DOHH2 (cell line): ENCODE measurements at regions not wholly inside any gene's neighbourhood (a gene's known extent, or its start where the extent isn't known, plus 50 kb on each side); places are given as distances from the start of the nearest gene placed in this dataset.

Experiments
- H3F3A ChIP-seq: fragments of 200-600 bp; sonication (generic), shearing (Covaris generic); 2 replicates; pipeline ENCODE4 v1.6.0; 2016; ENCODE audit warnings: antibody characterized with exemption, mild to moderate bottlenecking; ENCODE audit not compliant: control insufficient read depth, insufficient read depth
- H3K27ac ChIP-seq: fragments of 200-600 bp; sonication (generic); 2 replicates; pipeline ENCODE4 v1.5.1; 2014; ENCODE audit warnings: low read depth, mild to moderate bottlenecking, low read length, moderate library complexity
- H3K27me3 ChIP-seq: fragments of 200-600 bp; sonication (generic); 2 replicates; pipeline ENCODE4 v1.6.1; 2014; ENCODE audit warnings: mild to moderate bottlenecking, low read length, mixed read lengths; ENCODE audit not compliant: control insufficient read depth
- H3K36me3 ChIP-seq: fragments of 200-600 bp; sonication (generic); 2 replicates; pipeline ENCODE4 v1.6.1; 2014; ENCODE audit warnings: mild to moderate bottlenecking, low read length, moderate library complexity, mixed read lengths; ENCODE audit not compliant: control insufficient read depth
- H3K4me1 ChIP-seq: fragments of 200-600 bp; sonication (generic); 2 replicates; pipeline ENCODE4 v1.6.1; 2014; ENCODE audit warnings: mild to moderate bottlenecking, low read length, mixed read lengths; ENCODE audit not compliant: control insufficient read depth
- H3K4me2 ChIP-seq: fragments of 200-600 bp; sonication (generic); 2 replicates; pipeline ENCODE4 v1.6.0; 2014; ENCODE audit warnings: mild to moderate bottlenecking, low read length, moderate library complexity
- H3K4me3 ChIP-seq: fragments of 200-600 bp; sonication (generic); 2 replicates; pipeline ENCODE4 v1.5.1; 2014; ENCODE audit warnings: mild to moderate bottlenecking, low read length, mixed read lengths
- H3K79me2 ChIP-seq: fragments of 200-600 bp; sonication (generic); 2 replicates; pipeline ENCODE4 v1.6.1; 2014; ENCODE audit warnings: mild to moderate bottlenecking, low read length, mixed read lengths; ENCODE audit not compliant: control insufficient read depth
- H3K9me2 ChIP-seq: fragments of 200-600 bp; sonication (generic); replicated peaks from 2 replicates; pipeline ENCODE4 v1.6.1; 2014; ENCODE audit warnings: mild to moderate bottlenecking, low read length, mixed read lengths; ENCODE audit not compliant: control insufficient read depth
- H3K9me3 ChIP-seq: fragments of 200-600 bp; sonication (generic); 2 replicates; pipeline ENCODE4 v1.6.1; 2014; ENCODE audit warnings: antibody characterized with exemption, low read length, mixed read lengths; ENCODE audit not compliant: control insufficient read depth, insufficient read depth
- H4K20me1 ChIP-seq: fragments of 200-600 bp; sonication (generic); 2 replicates; pipeline ENCODE4 v1.6.0; 2014; ENCODE audit warnings: low read depth, mild to moderate bottlenecking, antibody characterized with exemption, low read length, moderate library complexity; ENCODE audit not compliant: control insufficient read depth, insufficient read depth
- CTCF ChIP-seq: fragments of 200-600 bp; sonication (generic); IDR thresholded peaks from one replicate; pipeline ENCODE4 v1.5.1; 2014; ENCODE audit warnings: antibody characterized with exemption, mild to moderate bottlenecking, low read depth, low read length; ENCODE audit not compliant: poor library complexity, severe bottlenecking
- EZH2phosphoT487 ChIP-seq: fragments of 200-600 bp; sonication (generic); IDR thresholded peaks from 2 replicates; pipeline ENCODE4 v1.6.1; 2017; ENCODE audit warnings: borderline replicate concordance, mild to moderate bottlenecking, antibody characterized with exemption, low read length, moderate library complexity, mixed read lengths

DNA sequence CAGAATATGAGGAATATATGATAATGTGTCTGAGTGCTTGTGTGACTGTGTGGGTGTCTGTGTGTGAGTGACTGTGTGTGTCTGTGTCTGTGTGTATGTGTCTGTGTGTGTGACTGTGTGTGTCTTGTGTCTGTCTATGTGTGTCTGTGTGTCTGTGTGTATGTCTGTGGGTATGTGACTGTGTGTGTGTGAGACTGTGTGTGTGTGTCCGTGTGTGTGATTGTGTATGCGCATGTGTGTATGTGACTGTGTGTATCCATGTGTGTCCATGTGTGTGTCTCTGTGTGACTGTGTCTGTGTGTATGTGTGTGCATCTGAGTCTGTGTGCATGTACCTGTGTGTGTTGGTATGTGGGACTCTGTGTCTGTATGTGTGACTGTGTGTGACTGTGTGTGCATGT, 1361.2 kb upstream of the TMEM132C start:
- H3K36me3 ChIP-seq = no peaks in the 10 kb centered on the region
- no peaks in the 10 kb centered on the region for H3K27me3 ChIP-seq
- no peak overlapping the region for H3K4me2 ChIP-seq
- no peaks in the 10 kb centered on the region for H3K9me3 ChIP-seq
- H3F3A ChIP-seq = no peaks in the 10 kb centered on the region
- TF ChIP-seq EZH2phosphoT487 (no peak), CTCF (no peak)
- H3K4me1 ChIP-seq = no peaks in the 10 kb centered on the region
- H3K79me2 ChIP-seq = no peaks in the 10 kb centered on the region
- H3K27ac ChIP-seq = no peak overlapping the region
- no peak overlapping the region for H3K4me3 ChIP-seq
- H4K20me1 ChIP-seq = no peaks in the 10 kb centered on the region
- no peaks in the 10 kb centered on the region for H3K9me2 ChIP-seq

DNA sequence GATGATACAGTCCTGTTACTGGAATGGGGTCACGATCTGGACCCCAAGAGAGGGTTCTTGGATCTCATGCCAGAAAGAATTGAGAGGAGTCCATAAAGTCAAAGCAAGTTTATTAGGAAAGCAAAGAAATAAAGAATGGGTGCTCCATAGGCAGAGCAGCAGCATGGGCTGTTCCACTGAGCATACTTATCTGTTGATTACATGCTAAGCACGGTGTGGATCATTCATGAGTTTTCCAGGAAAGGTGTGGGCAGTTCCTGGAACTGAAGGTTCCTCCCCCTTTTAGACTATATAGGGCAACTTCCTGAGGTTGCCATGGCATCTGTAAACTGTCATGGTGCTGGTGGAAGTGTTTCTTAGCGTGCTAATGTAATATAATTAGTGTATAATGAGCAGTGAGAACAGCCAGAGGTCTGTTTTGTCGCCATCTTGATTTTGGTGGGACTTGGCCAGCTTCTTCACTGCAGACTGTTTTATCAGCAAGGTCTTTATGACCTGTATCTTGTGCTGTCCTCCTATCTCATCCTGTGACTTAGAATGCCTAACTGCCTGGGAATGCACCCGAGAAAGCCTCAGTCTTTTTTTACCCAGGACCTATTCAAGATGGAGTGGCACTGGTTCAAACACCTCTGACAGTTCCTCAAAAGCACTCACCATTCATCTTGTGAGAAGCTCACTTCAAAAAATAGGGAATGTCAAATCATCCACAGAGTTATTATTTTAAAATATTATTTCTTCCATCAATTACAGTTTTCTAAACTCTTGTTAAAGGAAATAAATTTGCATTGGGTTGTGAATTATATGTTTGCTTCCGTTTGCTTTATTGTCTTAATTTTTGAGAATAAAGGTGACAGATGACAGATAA, 1358.8 kb upstream of the TMEM132C start:
- no peaks in the 10 kb centered on the region for H3K9me3 ChIP-seq
- H3F3A ChIP-seq = no peaks in the 10 kb centered on the region
- H4K20me1 ChIP-seq = no peaks in the 10 kb centered on the region
- H3K36me3 ChIP-seq = no peaks in the 10 kb centered on the region
- H3K27ac ChIP-seq = no peak overlapping the region
- H3K9me2 ChIP-seq = no peaks in the 10 kb centered on the region
- H3K27me3 ChIP-seq = no peaks in the 10 kb centered on the region
- no peak overlapping the region for H3K4me3 ChIP-seq
- H3K4me2 ChIP-seq = no peak overlapping the region
- no peak for TF ChIP-seq EZH2phosphoT487
- no peak for TF ChIP-seq CTCF
- no peaks in the 10 kb centered on the region for H3K4me1 ChIP-seq
- H3K79me2 ChIP-seq = no peaks in the 10 kb centered on the region

DNA sequence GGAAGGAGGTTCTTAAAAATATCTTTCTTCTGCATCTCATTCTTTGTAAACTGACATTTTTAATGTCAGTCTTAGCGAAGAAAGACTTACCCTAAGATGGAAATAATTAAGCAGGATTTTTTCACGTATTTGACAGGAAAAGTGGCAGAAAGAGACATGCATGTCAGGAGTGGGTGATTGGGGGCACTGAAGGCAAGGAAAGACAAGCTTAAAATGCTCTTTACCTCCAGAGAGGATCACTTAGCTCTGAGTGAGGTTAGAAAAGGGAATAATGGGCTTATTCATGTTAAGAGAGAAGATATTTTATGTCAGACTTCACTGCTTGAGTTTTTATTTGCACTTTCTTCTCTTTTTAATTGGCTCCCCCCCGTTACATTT, 1358.2 kb upstream of the TMEM132C start:
- TF ChIP-seq EZH2phosphoT487 = no peak
- no peak for TF ChIP-seq CTCF

More for the DNA sequence above, 1358.2 kb upstream of the TMEM132C start:
- H4K20me1 ChIP-seq = no peaks in the 10 kb centered on the region
- no peaks in the 10 kb centered on the region for H3K4me1 ChIP-seq
- H3F3A ChIP-seq = no peaks in the 10 kb centered on the region
- no peak overlapping the region for H3K27ac ChIP-seq
- H3K9me3 ChIP-seq = no peaks in the 10 kb centered on the region
- no peak overlapping the region for H3K4me2 ChIP-seq
- no peaks in the 10 kb centered on the region for H3K9me2 ChIP-seq
- no peaks in the 10 kb centered on the region for H3K79me2 ChIP-seq
- H3K4me3 ChIP-seq = no peak overlapping the region
- no peaks in the 10 kb centered on the region for H3K27me3 ChIP-seq
- no peaks in the 10 kb centered on the region for H3K36me3 ChIP-seq
